HEK293T (cell line): ENCODE measurements at regions not wholly inside any gene's neighbourhood (a gene's known extent, or its start where the extent isn't known, plus 50 kb on each side); places are given as distances from the start of the nearest gene placed in this dataset.

Source experiments
- ARNT ChIP-seq: fragments of 450-650 bp; IDR thresholded peaks from 2 replicates; pipeline ENCODE4 v1.6.1; 2017; ENCODE audit warnings: mild to moderate bottlenecking
- BHLHE40 ChIP-seq: fragments of 450-650 bp; IDR thresholded peaks from 2 replicates; pipeline ENCODE4 v1.6.1; 2016; ENCODE audit warnings: mild to moderate bottlenecking, moderate library complexity, borderline replicate concordance
- CTBP1 ChIP-seq: fragments of 450-650 bp; IDR thresholded peaks from 2 replicates; pipeline ENCODE4 v1.6.1; 2016; ENCODE audit warnings: borderline replicate concordance
- ELF4 ChIP-seq: fragments of 450-650 bp; IDR thresholded peaks from 2 replicates; pipeline ENCODE4 v1.6.1; 2017; ENCODE audit warnings: antibody characterized with exemption
- FOXA1 ChIP-seq: fragments of 450-650 bp; IDR thresholded peaks from 2 replicates; pipeline ENCODE4 v1.6.1; 2016; ENCODE audit warnings: mild to moderate bottlenecking
- FOXK2 ChIP-seq: fragments of 450-650 bp; IDR thresholded peaks from 2 replicates; pipeline ENCODE4 v1.6.1; 2016; ENCODE audit warnings: mild to moderate bottlenecking
- FOXM1 ChIP-seq: fragments of 450-650 bp; IDR thresholded peaks from 2 replicates; pipeline ENCODE4 v1.6.1; 2017; ENCODE audit warnings: mild to moderate bottlenecking, borderline replicate concordance
- L3MBTL2 ChIP-seq: fragments of 450-650 bp; conservative IDR thresholded peaks from 2 replicates; pipeline ENCODE4 v1.6.1; 2016; ENCODE audit warnings: mild to moderate bottlenecking
- LEF1 ChIP-seq: fragments of 450-650 bp; IDR thresholded peaks from 2 replicates; pipeline ENCODE4 v1.6.1; 2017; ENCODE audit warnings: mild to moderate bottlenecking, borderline replicate concordance
- SP1 ChIP-seq: fragments of 450-650 bp; IDR thresholded peaks from 2 replicates; pipeline ENCODE4 v1.6.1; 2017
- SUZ12 ChIP-seq: fragments of 450-650 bp; IDR thresholded peaks from 2 replicates; pipeline ENCODE4 v1.6.1; 2016; ENCODE audit warnings: mild to moderate bottlenecking
- TARDBP ChIP-seq: fragments of 450-650 bp; IDR thresholded peaks from 2 replicates; pipeline ENCODE4 v1.6.1; 2016
- ZNF384 ChIP-seq: fragments of 450-650 bp; IDR thresholded peaks from 2 replicates; pipeline ENCODE4 v1.6.1; 2016
- TF ChIP-seq, protein P1 (sequence below): fragments of 450-650 bp; IDR thresholded peaks from 2 replicates; pipeline ENCODE4 v1.6.1; 2016

DNA sequence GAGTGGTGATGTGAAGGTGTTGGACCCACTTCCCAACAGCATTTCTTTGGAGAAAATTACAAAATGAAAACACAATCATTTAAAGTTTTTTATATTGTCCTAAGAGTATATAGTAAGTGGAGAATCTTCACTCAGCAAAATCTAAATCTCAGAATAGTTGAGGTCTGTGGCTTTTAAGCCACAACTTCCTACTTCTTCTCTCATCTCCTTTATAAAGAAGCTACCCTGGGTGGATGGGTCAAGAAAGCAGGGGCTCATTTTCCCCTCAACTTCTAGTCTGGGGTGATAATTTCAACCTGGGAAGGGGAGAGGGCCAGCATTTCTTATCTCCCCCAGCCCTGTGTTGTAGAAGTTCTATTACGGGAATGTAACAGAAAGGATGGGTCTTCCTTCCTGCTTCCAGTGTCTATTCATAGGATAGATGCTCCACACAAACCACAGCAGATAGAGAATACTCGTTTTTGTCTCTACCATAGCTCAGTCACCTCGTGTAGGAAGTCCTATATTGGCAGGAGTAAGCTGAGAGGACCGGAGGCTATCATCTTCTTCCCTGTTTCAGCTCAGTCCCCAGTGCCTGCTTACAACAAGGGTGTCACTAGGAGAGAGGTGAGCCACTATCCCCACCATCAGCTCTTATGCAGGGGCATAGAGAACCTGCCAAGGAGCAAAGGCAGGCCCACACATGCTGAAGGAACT, 341.5 kb downstream of the CASP12 start:
- no peak for TF ChIP-seq FOXK2
- no peak for TF ChIP-seq BHLHE40
- TF ChIP-seq FOXA1: no peak
- TF ChIP-seq, protein P1, sequence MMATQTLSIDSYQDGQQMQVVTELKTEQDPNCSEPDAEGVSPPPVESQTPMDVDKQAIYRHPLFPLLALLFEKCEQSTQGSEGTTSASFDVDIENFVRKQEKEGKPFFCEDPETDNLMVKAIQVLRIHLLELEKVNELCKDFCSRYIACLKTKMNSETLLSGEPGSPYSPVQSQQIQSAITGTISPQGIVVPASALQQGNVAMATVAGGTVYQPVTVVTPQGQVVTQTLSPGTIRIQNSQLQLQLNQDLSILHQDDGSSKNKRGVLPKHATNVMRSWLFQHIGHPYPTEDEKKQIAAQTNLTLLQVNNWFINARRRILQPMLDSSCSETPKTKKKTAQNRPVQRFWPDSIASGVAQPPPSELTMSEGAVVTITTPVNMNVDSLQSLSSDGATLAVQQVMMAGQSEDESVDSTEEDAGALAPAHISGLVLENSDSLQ: no peak
- no peak for TF ChIP-seq L3MBTL2
- no peak for TF ChIP-seq FOXM1
- TF ChIP-seq ARNT: no peak
- no peak for TF ChIP-seq SP1
- TF ChIP-seq ZNF384: no peak
- TF ChIP-seq TARDBP: no peak
- TF ChIP-seq CTBP1: no peak
- TF ChIP-seq SUZ12: no peak
- TF ChIP-seq LEF1: no peak
- no peak for TF ChIP-seq ELF4
